KBM-7 (cell line): ENCODE measurements at regions not wholly inside any gene's neighbourhood (a gene's known extent, or its start where the extent isn't known, plus 50 kb on each side); places are given as distances from the start of the nearest gene placed in this dataset.
"Not testable (repeated sequence)": the region's sequence is repeated elsewhere in the genome, so short reads cannot be mapped to it uniquely, and the experiment has no call there.

Experiments used
- DNase-seq: peaks from one replicate; pipeline ENCODE4 v3.0.0-alpha.2; 2015
- in situ Hi-C: fragments of 300-500 bp; cut with MboI; formaldehyde crosslinking; loops from 2 replicates; pipeline ENCODE4 v1.14.3; 2020; ENCODE audit warnings: low sequenced_read_pairs, low pct_unique_long_range_greater_than_20kb, mixed read lengths

DNA sequence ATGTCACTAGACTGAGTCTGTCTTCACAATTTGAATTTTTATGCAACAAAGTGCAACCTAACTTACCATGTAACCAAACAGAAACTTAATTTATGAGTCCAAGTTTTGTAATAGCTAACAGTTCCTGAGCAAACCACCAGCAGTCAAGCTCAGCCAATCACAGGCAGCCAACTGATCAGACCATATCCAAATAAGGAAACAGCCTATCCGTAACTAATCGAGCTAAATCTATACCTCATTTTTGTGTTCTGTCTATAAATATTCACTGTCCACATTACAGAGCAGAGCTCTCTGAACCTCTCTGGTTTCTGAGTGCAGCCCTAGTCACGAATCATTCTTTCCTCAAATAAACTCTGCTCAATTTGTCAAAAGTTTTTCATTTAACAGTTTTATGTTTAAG is 367.6 kb downstream of the PRR32 start:
- DNase-seq: no peak
- in situ Hi-C loops: no loop called here

- no peak for DNase-seq
- in situ Hi-C loops: no loop called here
Observed at GRCh38 chrX:127190381-127190780, 370.9 kb downstream of the PRR32 start.

DNA sequence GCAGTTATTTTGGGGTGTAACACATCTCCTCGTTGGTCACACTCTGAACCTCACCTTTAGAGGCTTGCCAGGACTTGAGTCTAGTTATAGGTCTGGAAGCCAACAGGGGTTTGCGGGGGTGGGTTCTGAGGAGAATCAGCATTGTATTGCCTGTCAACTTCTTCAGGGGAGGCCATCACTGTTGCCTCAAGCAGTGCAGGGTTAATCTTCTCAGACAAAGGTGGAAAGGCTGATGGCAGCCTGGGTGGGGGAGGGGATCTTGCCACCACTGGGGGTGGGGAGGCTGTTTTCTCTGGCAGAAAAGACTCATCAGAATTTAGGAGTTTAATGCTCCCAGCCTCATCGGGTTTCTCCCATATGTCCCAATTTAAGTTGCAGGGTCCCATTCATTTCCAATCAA is 387.8 kb downstream of the PRR32 start:
- no peak for DNase-seq
- in situ Hi-C loops: no loop called here

DNA sequence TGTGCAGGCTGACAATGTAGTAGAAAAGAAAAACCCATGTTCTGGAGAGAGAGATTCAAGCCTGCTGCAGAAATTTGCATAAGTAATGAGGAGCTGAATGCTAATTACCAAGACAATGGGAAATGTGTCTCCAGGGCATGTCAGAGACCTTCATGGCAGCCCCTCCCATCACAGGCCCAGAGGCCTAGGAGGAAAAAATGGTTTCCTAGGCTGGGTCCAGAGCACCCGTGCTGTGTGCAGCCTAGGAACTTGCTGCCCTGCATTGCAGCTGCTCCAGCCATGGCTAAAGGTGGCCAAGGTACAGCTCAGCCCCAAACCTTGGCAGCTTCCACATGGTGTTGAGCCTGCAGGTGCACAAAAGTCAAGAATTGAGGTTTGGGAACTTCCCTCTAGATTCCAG is 402.3 kb downstream of the PRR32 start:
- in situ Hi-C loops, DNase-seq: not testable (repeated sequence)

DNA sequence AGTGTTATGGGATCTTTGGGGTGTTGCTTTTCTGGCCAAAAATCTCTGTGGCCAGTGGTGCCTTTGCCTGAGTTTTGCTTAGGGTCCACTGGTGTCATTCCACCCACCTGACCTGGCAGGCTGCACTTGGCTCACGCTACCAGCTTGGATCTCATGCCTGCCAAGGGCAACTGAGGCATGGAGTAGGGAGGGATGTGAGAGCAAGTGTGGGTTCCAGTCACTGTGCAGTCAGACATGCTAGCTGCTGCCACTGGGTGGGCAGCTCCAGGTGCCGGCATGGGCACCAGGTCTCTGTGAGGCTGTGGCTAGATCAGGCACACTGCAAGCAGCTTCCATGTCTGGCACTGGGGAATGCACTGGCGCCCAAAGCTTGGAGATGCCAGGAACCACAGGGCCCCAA is 424.1 kb downstream of the PRR32 start:
- in situ Hi-C loops: no loop called here
- no peak for DNase-seq

GRCh38 chrX:127259742-127260141 is 440.2 kb downstream of the PRR32 start:
- DNase-seq: no peak
- in situ Hi-C loops: no loop called here

- DNase-seq: no peak
- in situ Hi-C loops: no loop called here
Observed at GRCh38 chrX:127276326-127276725, 456.8 kb downstream of the PRR32 start.

DNA sequence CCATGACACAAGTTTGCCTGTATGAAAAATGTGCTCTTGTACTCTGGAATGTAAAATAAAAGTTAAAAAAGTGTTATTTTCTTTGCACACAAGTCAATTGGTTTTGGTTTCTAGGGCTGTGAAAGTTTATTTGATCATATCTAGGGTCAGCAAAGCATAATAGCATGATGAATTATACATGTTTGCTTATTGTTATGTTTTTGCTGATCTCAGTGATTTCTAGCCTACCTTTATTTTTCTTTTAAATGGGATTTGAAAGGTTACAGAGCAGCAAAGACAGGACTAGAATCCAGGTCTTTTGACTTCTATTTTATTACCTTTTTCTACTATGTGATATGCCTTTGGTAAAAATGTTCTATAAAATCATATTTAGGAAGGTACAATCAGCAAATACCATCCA is 481.0 kb downstream of the PRR32 start:
- DNase-seq: no peak
- in situ Hi-C loops: no loop called here

DNA sequence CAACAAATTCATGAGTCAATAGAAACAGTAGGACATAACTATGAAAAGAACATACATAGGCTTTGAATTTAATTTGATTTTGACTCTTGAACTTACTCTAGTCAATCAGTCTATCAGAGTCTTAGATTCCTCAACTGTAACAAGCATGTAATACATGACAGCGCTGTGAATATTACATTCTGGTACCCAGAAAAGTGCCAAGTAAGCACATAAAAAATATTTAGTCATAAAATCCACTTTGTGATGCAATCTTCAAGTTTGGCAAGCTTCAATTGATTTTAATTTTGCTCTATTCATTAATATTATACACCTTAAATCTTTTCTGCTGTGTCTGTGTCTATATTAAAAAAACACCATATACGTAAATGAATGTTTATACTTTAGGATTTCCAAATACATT is 483.3 kb downstream of the PRR32 start:
- no peak for DNase-seq
- in situ Hi-C loops: no loop called here

DNA sequence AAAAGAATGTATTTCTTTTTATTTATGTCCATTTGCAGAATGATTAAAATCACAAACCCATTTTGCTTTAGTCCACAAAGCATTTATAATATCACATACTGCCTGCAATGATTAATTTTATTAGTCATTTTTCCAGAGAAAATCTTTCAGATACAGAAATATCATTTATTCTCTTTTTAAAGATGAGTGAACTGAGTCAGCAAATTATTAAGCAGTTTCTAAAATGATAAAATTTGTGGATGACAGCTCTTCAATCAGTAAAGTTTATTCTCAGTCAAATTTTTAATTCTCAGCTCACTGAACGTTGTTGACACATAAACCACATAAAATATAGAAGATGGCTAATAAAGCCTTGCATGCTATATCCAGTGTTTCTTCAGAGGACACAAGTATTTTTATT is 485.5 kb downstream of the PRR32 start:
- in situ Hi-C loops: no loop called here
- DNase-seq: no peak

- in situ Hi-C loops: no loop called here
- no peak for DNase-seq
Observed at GRCh38 chrX:127306262-127306661, 486.7 kb downstream of the PRR32 start.

DNA sequence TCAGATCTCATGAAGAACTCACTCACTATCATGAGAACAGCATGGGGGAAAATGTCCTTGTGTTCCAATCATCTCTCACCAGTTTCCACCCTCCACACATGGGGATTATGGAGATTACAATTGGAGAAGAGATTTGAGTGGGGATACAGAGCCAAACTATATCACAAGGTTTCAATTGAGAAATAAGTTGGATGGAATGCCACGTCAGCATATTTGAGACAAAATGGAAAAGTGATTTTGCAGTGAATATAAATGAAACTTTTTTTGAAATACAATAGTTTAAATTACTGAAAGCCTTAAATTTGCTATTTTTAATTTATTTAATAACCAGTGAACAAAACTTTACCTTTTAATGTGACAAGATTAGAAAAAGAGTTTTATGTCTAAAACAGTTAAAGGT is 494.1 kb downstream of the PRR32 start:
- DNase-seq: no peak
- in situ Hi-C loops: no loop called here

DNA sequence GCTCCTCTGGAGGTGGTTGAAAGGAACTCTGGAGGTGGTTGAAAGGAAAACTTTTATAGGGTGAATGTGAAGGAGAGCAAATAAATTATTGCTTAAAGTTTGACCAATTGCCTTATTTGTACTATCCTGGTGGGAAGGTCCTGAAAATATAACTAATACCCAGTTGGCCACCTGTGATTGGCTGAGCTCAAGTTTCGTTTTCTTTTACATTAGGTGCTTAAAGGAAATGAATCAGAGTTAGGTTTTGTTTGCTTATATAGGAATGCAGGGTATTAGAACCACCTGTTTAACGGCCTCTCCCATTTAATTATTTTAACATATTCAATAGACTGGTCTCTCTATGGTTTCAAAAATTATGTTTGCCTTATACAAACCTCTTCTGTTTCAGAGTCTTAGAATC is 497.6 kb downstream of the PRR32 start:
- in situ Hi-C loops: no loop called here
- DNase-seq: no peak

DNA sequence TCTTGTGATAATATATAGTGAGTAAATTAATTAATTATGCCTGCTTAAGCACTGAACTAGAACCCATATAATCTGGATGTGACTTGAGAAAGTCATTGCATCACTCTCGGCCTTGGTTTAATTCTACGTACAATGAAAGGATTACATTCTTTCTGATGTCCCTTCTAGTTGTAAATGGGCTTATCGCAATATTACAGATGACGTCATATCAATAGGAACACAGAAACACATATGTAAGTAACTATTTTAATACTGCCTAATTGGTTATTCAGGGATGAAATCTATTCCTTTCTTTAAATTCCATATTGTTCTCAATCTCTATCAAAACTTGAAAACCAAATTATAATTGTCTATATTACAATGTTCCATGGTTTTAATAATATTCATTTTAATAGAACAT is 504.6 kb downstream of the PRR32 start:
- in situ Hi-C loops: no loop called here
- DNase-seq: no peak
